Peyer's patch (tissue), 4 donors: ENCODE measurements at regions not wholly inside any gene's neighbourhood (a gene's known extent, or its start where the extent isn't known, plus 50 kb on each side); places are given as distances from the start of the nearest gene placed in this dataset.

ENCODE experiments used
- POLR2A ChIP-seq, 2 donors: fragments of 450-650 bp; IDR thresholded peaks; one replicate each; pipeline ENCODE4 v1.5.1; 2017; ENCODE audit warnings: antibody characterized with exemption in 2 of 2, mild to moderate bottlenecking in 2 of 2, moderate library complexity in 2 of 2
- TF ChIP-seq, protein P1 (sequence below), 6 experiments: fragments of 450-650 bp in 4 of 6; fragments of 200-600 bp in 2 of 6; sonication (generic) in 1 of 6; IDR thresholded peaks; one replicate each; pipeline ENCODE4 v1.5.1; 2017 to 2019; ENCODE audit warnings: antibody characterized with exemption in 6 of 6, mild to moderate bottlenecking in 3 of 6, moderate library complexity in 1 of 6

DNA sequence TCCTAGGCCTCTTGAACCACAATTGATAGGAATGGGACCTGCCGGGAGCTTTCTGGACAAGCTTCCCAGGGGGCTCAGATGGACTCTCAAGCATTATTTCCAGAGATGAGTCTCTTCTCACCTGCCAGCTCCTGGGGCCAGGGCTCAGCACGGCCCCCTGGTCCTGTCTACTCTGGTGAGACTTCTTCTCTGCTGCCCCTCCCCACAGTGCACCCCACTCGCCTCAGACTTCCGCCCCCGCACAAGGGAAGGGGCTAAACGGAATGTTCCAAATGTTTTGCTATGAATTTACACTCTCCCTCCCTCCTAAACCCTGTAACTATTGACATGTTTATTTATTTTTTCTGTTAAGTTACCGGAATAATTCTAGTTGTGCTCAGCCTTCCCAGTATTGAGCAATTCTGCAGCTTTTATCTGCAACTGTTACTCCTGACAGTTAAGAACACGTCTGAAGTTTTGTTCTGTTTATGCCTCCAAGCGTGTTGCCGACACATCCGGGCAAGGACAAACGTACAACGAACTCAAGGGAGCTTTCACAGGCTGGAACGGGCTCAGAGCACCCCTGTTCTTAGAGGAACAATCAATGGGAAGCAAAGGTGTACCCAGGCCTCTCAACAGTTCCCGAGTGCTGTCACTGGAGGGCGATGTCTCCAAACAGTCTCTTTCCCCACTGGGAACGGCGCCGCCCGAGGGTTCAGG, 55.2 kb downstream of the FHIP2A start:
- TF ChIP-seq, protein P1, sequence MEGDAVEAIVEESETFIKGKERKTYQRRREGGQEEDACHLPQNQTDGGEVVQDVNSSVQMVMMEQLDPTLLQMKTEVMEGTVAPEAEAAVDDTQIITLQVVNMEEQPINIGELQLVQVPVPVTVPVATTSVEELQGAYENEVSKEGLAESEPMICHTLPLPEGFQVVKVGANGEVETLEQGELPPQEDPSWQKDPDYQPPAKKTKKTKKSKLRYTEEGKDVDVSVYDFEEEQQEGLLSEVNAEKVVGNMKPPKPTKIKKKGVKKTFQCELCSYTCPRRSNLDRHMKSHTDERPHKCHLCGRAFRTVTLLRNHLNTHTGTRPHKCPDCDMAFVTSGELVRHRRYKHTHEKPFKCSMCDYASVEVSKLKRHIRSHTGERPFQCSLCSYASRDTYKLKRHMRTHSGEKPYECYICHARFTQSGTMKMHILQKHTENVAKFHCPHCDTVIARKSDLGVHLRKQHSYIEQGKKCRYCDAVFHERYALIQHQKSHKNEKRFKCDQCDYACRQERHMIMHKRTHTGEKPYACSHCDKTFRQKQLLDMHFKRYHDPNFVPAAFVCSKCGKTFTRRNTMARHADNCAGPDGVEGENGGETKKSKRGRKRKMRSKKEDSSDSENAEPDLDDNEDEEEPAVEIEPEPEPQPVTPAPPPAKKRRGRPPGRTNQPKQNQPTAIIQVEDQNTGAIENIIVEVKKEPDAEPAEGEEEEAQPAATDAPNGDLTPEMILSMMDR (IDR thresholded peaks at IDR 0.05) = peak in 5 of 6 experiments; percentile 30 to 75 (median 68)
- no peak for TF ChIP-seq POLR2A (IDR thresholded peaks at IDR 0.05)
